Liver (tissue), 8 donors: ENCODE measurements at regions not wholly inside any gene's neighbourhood (a gene's known extent, or its start where the extent isn't known, plus 50 kb on each side); places are given as distances from the start of the nearest gene placed in this dataset.

Experiments used
- DNase-seq: peaks from one replicate; pipeline ENCODE4 v3.0.0-alpha.2; 2017; ENCODE audit warnings: low spot score
- H3K27ac ChIP-seq, 2 donors: one replicate each; pipeline ENCODE4 v1.7.0; 2013; ENCODE audit warnings: inconsistent platforms in 2 of 2, low read length in 2 of 2, control low read depth in 1 of 2, low read depth in 1 of 2, mild to moderate bottlenecking in 1 of 2
- H3K27me3 ChIP-seq, 4 donors: one replicate each; pipeline versions ENCODE4 v1.6.1 to v1.7.0; 2013; ENCODE audit warnings: low read length in 3 of 4, inconsistent platforms in 1 of 4, mild to moderate bottlenecking in 1 of 4, moderate library complexity in 1 of 4; ENCODE audit not compliant: control insufficient read depth in 4 of 4, insufficient read depth in 4 of 4
- H3K36me3 ChIP-seq, 4 donors: one replicate each; pipeline versions ENCODE4 v1.6.1 to v1.7.0; 2013; ENCODE audit warnings: low read length in 3 of 4, mild to moderate bottlenecking in 3 of 4, low read depth in 1 of 4, moderate library complexity in 1 of 4; ENCODE audit not compliant: control insufficient read depth in 4 of 4, insufficient read depth in 3 of 4
- H3K4me1 ChIP-seq, 4 donors: one replicate each; pipeline versions ENCODE4 v1.6.1 to v1.7.0; 2013; ENCODE audit warnings: low read length in 3 of 4, mild to moderate bottlenecking in 3 of 4, moderate library complexity in 1 of 4; ENCODE audit not compliant: control insufficient read depth in 4 of 4, insufficient read depth in 4 of 4
- H3K4me3 ChIP-seq, 3 donors: one replicate each; pipeline versions ENCODE4 v1.6.1 to v1.7.0; 2013; ENCODE audit warnings: low read length in 3 of 3, control low read depth in 1 of 3, low read depth in 1 of 3, mild to moderate bottlenecking in 1 of 3
- H3K9ac ChIP-seq, 2 donors: one replicate each; pipeline ENCODE4 v1.7.0; 2013; ENCODE audit warnings: low read length in 2 of 2, mild to moderate bottlenecking in 2 of 2, moderate library complexity in 2 of 2, control low read depth in 1 of 2, low read depth in 1 of 2
- H3K9me3 ChIP-seq, 4 donors: one replicate each; pipeline versions ENCODE4 v1.6.1 to v1.7.0; 2013; ENCODE audit warnings: low read length in 3 of 4; ENCODE audit not compliant: control insufficient read depth in 4 of 4
- EGR1 ChIP-seq, 2 donors: IDR thresholded peaks; 2 replicates each; pipeline ENCODE4 v1.6.1; 2016 to 2018; ENCODE audit warnings: antibody characterized with exemption in 2 of 2, low read depth in 2 of 2
- FOXA1 ChIP-seq: IDR thresholded peaks from 2 replicates; pipeline ENCODE4 v1.6.1; 2016; ENCODE audit warnings: antibody characterized with exemption
- FOXA2 ChIP-seq: IDR thresholded peaks from 2 replicates; pipeline ENCODE4 v1.6.1; 2016; ENCODE audit warnings: antibody characterized with exemption
- GABPA ChIP-seq, 2 donors: IDR thresholded peaks in 1 of 2; conservative IDR thresholded peaks in 1 of 2; 2 replicates each; pipeline ENCODE4 v1.6.1; 2016; ENCODE audit warnings: antibody characterized with exemption in 2 of 2, mild to moderate bottlenecking in 1 of 2, moderate library complexity in 1 of 2
- HNF4A ChIP-seq, 2 donors: conservative IDR thresholded peaks; 2 replicates each; pipeline ENCODE4 v1.6.1; 2016; ENCODE audit warnings: antibody characterized with exemption in 2 of 2, mild to moderate bottlenecking in 2 of 2
- HNF4G ChIP-seq: IDR thresholded peaks from 2 replicates; pipeline ENCODE4 v1.6.1; 2016; ENCODE audit warnings: antibody characterized with exemption
- JUND ChIP-seq, 2 donors: IDR thresholded peaks; 2 replicates each; pipeline ENCODE4 v1.6.1; 2016; ENCODE audit warnings: antibody characterized with exemption in 2 of 2
- NR2F2 ChIP-seq: IDR thresholded peaks from 2 replicates; pipeline ENCODE4 v1.6.1; 2016; ENCODE audit warnings: antibody characterized with exemption
- RAD21 ChIP-seq, 2 donors: IDR thresholded peaks; 2 replicates each; pipeline ENCODE4 v1.6.1; 2016; ENCODE audit warnings: antibody characterized with exemption in 2 of 2, mild to moderate bottlenecking in 2 of 2
- RXRA ChIP-seq, 2 donors: IDR thresholded peaks; 2 replicates each; pipeline ENCODE4 v1.6.1; 2017 to 2018; ENCODE audit warnings: antibody characterized with exemption in 2 of 2, mild to moderate bottlenecking in 1 of 2
- SP1 ChIP-seq: IDR thresholded peaks from 2 replicates; pipeline ENCODE4 v1.6.1; 2018; ENCODE audit warnings: antibody characterized with exemption, mild to moderate bottlenecking
- TAF1 ChIP-seq: conservative IDR thresholded peaks from 2 replicates; pipeline ENCODE4 v1.6.1; 2016; ENCODE audit warnings: antibody characterized with exemption, mild to moderate bottlenecking
- YY1 ChIP-seq: IDR thresholded peaks from 2 replicates; pipeline ENCODE4 v1.6.1; 2016; ENCODE audit warnings: antibody characterized with exemption, mild to moderate bottlenecking
- WGBS: extraction: QIAGEN DNeasy Blood & Tissue Kit; methylation state at CpG from one replicate; pipeline ENCODE4 v1.1.7; 2013; 5-methylcytosine and 5-hydroxymethylcytosine counted together
- TF ChIP-seq, protein P1 (sequence below): IDR thresholded peaks from 2 replicates; pipeline ENCODE4 v1.6.1; 2016; ENCODE audit warnings: antibody characterized with exemption
- TF ChIP-seq, protein P2 (sequence below): IDR thresholded peaks from 2 replicates; pipeline ENCODE4 v1.6.1; 2016; ENCODE audit warnings: antibody characterized with exemption
- TF ChIP-seq, protein P3 (sequence below): fragments of 150-350 bp; IDR thresholded peaks from 2 replicates; pipeline ENCODE4 v1.5.1; 2017; ENCODE audit warnings: improper control_type of control experiment, low read depth, low read length; ENCODE audit not compliant: missing input control
- TF ChIP-seq, protein P4 (sequence below): IDR thresholded peaks from 2 replicates; pipeline ENCODE4 v1.6.1; 2016; ENCODE audit warnings: antibody characterized with exemption
- TF ChIP-seq, protein P5 (sequence below): IDR thresholded peaks from 2 replicates; pipeline ENCODE4 v1.6.1; 2016; ENCODE audit warnings: antibody characterized with exemption, mild to moderate bottlenecking
- donor health status: healthy.
- donor health status: healthy.
- donor health status: healthy.
- donor health status: healthy.
- donor health status: healthy.

DNA sequence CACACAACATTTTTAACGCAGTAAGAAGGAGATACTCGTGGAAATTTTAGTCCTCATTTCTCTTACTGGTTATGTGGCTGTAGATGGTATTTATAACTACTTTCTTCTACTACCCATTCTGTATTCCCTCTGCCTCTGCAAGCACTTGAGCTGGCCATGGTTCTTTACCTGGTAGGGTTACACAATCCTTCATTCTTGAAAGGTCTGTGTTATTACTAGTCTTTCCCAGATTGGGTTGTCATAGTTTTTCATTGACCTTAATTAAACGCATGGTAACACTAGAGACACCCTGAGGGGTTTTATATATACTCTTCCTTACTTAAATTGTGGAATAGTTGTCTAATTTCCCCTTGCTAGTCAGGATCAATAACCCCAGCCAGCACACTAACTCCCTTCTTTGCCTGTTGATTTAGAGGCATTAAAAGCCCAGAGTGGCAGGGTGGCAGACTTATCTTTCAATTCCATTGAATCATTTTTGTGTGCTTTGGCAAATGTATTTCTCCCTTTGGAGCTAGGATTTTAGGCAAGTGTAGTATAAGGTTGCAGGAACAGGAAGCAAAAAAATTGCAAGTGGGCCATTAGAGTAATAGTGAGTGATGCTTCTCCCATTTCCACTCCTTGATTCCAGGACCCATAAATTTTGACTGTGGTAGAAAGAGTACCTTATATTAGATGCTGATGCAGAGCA is 113.6 kb upstream of the EMCN start:
- DNase-seq: no peak
- Histone ChIP-seq H3K27me3 (no peaks in the 10 kb centered on the region), H3K36me3 (no peaks in the 10 kb centered on the region), H3K27ac (no peak overlapping the region), H3K4me3 (no peak overlapping the region), H3K9ac (no peak overlapping the region), H3K9me3 (no peaks in the 10 kb centered on the region), H3K4me1 (peaks cover 0 to 13% (median 4%) of the 10 kb centered on the region in 4 donors)
- TF ChIP-seq YY1 (no peak), RAD21 (IDR thresholded peaks at IDR 0.05) (no peak), SP1 (no peak), EGR1 (IDR thresholded peaks at IDR 0.05; ENCODE audit: low read depth in 2 of 2) (no peak), NR2F2 (no peak), GABPA (IDR thresholded peaks at IDR 0.05 in 1 of 2, conservative IDR thresholded peaks at IDR 0.05 in 1 of 2) (no peak), HNF4A (conservative IDR thresholded peaks at IDR 0.05) (no peak), RXRA (IDR thresholded peaks at IDR 0.05) (no peak), FOXA2 (no peak), TAF1 (no peak), HNF4G (no peak), FOXA1 (no peak), JUND (IDR thresholded peaks at IDR 0.05) (no peak)
- TF ChIP-seq, protein P1, sequence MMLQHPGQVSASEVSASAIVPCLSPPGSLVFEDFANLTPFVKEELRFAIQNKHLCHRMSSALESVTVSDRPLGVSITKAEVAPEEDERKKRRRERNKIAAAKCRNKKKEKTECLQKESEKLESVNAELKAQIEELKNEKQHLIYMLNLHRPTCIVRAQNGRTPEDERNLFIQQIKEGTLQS: no peak
- TF ChIP-seq, protein P2, sequence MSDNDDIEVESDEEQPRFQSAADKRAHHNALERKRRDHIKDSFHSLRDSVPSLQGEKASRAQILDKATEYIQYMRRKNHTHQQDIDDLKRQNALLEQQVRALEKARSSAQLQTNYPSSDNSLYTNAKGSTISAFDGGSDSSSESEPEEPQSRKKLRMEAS: no peak
- TF ChIP-seq, protein P3, sequence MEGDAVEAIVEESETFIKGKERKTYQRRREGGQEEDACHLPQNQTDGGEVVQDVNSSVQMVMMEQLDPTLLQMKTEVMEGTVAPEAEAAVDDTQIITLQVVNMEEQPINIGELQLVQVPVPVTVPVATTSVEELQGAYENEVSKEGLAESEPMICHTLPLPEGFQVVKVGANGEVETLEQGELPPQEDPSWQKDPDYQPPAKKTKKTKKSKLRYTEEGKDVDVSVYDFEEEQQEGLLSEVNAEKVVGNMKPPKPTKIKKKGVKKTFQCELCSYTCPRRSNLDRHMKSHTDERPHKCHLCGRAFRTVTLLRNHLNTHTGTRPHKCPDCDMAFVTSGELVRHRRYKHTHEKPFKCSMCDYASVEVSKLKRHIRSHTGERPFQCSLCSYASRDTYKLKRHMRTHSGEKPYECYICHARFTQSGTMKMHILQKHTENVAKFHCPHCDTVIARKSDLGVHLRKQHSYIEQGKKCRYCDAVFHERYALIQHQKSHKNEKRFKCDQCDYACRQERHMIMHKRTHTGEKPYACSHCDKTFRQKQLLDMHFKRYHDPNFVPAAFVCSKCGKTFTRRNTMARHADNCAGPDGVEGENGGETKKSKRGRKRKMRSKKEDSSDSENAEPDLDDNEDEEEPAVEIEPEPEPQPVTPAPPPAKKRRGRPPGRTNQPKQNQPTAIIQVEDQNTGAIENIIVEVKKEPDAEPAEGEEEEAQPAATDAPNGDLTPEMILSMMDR: no peak
- TF ChIP-seq, protein P4, sequence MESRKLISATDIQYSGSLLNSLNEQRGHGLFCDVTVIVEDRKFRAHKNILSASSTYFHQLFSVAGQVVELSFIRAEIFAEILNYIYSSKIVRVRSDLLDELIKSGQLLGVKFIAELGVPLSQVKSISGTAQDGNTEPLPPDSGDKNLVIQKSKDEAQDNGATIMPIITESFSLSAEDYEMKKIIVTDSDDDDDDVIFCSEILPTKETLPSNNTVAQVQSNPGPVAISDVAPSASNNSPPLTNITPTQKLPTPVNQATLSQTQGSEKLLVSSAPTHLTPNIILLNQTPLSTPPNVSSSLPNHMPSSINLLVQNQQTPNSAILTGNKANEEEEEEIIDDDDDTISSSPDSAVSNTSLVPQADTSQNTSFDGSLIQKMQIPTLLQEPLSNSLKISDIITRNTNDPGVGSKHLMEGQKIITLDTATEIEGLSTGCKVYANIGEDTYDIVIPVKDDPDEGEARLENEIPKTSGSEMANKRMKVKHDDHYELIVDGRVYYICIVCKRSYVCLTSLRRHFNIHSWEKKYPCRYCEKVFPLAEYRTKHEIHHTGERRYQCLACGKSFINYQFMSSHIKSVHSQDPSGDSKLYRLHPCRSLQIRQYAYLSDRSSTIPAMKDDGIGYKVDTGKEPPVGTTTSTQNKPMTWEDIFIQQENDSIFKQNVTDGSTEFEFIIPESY: no peak
- TF ChIP-seq, protein P5, sequence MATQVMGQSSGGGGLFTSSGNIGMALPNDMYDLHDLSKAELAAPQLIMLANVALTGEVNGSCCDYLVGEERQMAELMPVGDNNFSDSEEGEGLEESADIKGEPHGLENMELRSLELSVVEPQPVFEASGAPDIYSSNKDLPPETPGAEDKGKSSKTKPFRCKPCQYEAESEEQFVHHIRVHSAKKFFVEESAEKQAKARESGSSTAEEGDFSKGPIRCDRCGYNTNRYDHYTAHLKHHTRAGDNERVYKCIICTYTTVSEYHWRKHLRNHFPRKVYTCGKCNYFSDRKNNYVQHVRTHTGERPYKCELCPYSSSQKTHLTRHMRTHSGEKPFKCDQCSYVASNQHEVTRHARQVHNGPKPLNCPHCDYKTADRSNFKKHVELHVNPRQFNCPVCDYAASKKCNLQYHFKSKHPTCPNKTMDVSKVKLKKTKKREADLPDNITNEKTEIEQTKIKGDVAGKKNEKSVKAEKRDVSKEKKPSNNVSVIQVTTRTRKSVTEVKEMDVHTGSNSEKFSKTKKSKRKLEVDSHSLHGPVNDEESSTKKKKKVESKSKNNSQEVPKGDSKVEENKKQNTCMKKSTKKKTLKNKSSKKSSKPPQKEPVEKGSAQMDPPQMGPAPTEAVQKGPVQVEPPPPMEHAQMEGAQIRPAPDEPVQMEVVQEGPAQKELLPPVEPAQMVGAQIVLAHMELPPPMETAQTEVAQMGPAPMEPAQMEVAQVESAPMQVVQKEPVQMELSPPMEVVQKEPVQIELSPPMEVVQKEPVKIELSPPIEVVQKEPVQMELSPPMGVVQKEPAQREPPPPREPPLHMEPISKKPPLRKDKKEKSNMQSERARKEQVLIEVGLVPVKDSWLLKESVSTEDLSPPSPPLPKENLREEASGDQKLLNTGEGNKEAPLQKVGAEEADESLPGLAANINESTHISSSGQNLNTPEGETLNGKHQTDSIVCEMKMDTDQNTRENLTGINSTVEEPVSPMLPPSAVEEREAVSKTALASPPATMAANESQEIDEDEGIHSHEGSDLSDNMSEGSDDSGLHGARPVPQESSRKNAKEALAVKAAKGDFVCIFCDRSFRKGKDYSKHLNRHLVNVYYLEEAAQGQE: no peak
- 83% methylated on average over 3 of the region's 3 CpGs for WGBS
